NCI-H2196 treated with DMSO at 0.1 percent for 48 hours (cell line): ENCODE measurements at regions not wholly inside any gene's neighbourhood (a gene's known extent, or its start where the extent isn't known, plus 50 kb on each side); places are given as distances from the start of the nearest gene placed in this dataset.
"Not testable (repeated sequence)": the region's sequence is repeated elsewhere in the genome, so short reads cannot be mapped to it uniquely, and the experiment has no call there.

Experiments used
- DNase-seq: peaks from one replicate; lab custom pipeline; 2025; ENCODE audit not compliant: unreplicated experiment; lab: John Stamatoyannopoulos, UW

- DNase-seq: no peak
Measured at GRCh38 chr4:126610933-126611332, 1021.8 kb upstream of the INTU start.

GRCh38 chr4:126611900-126612299, 1020.9 kb upstream of the INTU start:
- DNase-seq: no peak

- no peak for DNase-seq
Measured at GRCh38 chr4:126614356-126614855, 1018.4 kb upstream of the INTU start.

GRCh38 chr4:126616795-126617194, 1016.0 kb upstream of the INTU start:
- no peak for DNase-seq

GRCh38 chr4:126627255-126627654, 1005.5 kb upstream of the INTU start:
- no peak for DNase-seq

- DNase-seq: no peak
Measured at GRCh38 chr4:126628933-126629332, 1003.8 kb upstream of the INTU start.

GRCh38 chr4:126630230-126630629, 1002.5 kb upstream of the INTU start:
- no peak for DNase-seq

- no peak for DNase-seq
Measured at GRCh38 chr4:126633306-126633705, 999.5 kb upstream of the INTU start.

GRCh38 chr4:126637706-126638105, 995.1 kb upstream of the INTU start:
- DNase-seq: no peak

- DNase-seq: no peak
Measured at GRCh38 chr4:126647320-126647719, 985.4 kb upstream of the INTU start.

- no peak for DNase-seq
Measured at GRCh38 chr4:126647756-126648397, 984.9 kb upstream of the INTU start.

GRCh38 chr4:126658411-126658810, 974.3 kb upstream of the INTU start:
- DNase-seq: no peak

- no peak for DNase-seq
Measured at GRCh38 chr4:126661194-126661593, 971.6 kb upstream of the INTU start.

GRCh38 chr4:126664839-126665238, 967.9 kb upstream of the INTU start:
- no peak for DNase-seq

- not testable (repeated sequence) for DNase-seq
Measured at GRCh38 chr4:126670038-126670437, 962.7 kb upstream of the INTU start.

GRCh38 chr4:126678618-126679017, 954.1 kb upstream of the INTU start:
- DNase-seq: no peak

GRCh38 chr4:126679303-126679702, 953.5 kb upstream of the INTU start:
- DNase-seq: no peak

GRCh38 chr4:126682250-126682649, 950.5 kb upstream of the INTU start:
- DNase-seq: no peak

- DNase-seq: no peak
Measured at GRCh38 chr4:126686491-126686890, 946.3 kb upstream of the INTU start.

- DNase-seq: no peak
Measured at GRCh38 chr4:126687655-126688358, 945.0 kb upstream of the INTU start.

- no peak for DNase-seq
Measured at GRCh38 chr4:126691797-126692196, 941.0 kb upstream of the INTU start.

- DNase-seq: no peak
Measured at GRCh38 chr4:126697748-126698147, 935.0 kb upstream of the INTU start.

GRCh38 chr4:126698224-126698623, 934.5 kb upstream of the INTU start:
- DNase-seq: no peak
